Osteocyte (in vitro differentiated cells): ENCODE measurements at regions not wholly inside any gene's neighbourhood (a gene's known extent, or its start where the extent isn't known, plus 50 kb on each side); places are given as distances from the start of the nearest gene placed in this dataset.

Experiments used
- DNase-seq: peaks from one replicate; pipeline ENCODE4 v3.0.0; 2021; ENCODE audit warnings: mixed read lengths; ENCODE audit not compliant: unreplicated experiment; ENCODE audit errors: extremely low spot score
- H3K27ac Mint-ChIP-seq: one replicate; pipeline ENCODE4 v1.8.0; 2021; ENCODE audit warnings: mild to moderate bottlenecking, mixed read lengths; ENCODE audit not compliant: unreplicated experiment
- H3K27me3 Mint-ChIP-seq: one replicate; pipeline ENCODE4 v1.8.0; 2021; ENCODE audit warnings: mixed read lengths; ENCODE audit not compliant: unreplicated experiment
- H3K36me3 Mint-ChIP-seq: one replicate; pipeline ENCODE4 v1.8.0; 2021; ENCODE audit warnings: mixed read lengths; ENCODE audit not compliant: unreplicated experiment
- H3K4me1 Mint-ChIP-seq: one replicate; pipeline ENCODE4 v1.8.0; 2021; ENCODE audit warnings: mixed read lengths; ENCODE audit not compliant: unreplicated experiment
- H3K4me3 Mint-ChIP-seq: one replicate; pipeline ENCODE4 v1.8.0; 2021; ENCODE audit warnings: mild to moderate bottlenecking, moderate library complexity, mixed read lengths; ENCODE audit not compliant: unreplicated experiment
- H3K9me3 Mint-ChIP-seq: one replicate; pipeline ENCODE4 v1.8.0; 2021; ENCODE audit warnings: mixed read lengths; ENCODE audit not compliant: unreplicated experiment
- CTCF ChIP-seq: fragments of 200-600 bp; sonication (generic); IDR thresholded peaks from 2 replicates; pipeline ENCODE4 v1.5.0; 2021; ENCODE audit warnings: antibody characterized with exemption, mild to moderate bottlenecking, moderate library complexity

GRCh38 chr10:36033808-36034207, 391.7 kb upstream of the FZD8 start:
- DNase-seq = no peak
- H3K4me3 Mint-ChIP-seq = no peak overlapping the region
- H3K27me3 Mint-ChIP-seq = peaks cover 2% of the 10 kb centered on the region
- no peaks in the 10 kb centered on the region for H3K36me3 Mint-ChIP-seq
- H3K4me1 Mint-ChIP-seq = peaks cover 7% of the 10 kb centered on the region
- TF ChIP-seq CTCF = no peak
- H3K9me3 Mint-ChIP-seq = no peaks in the 10 kb centered on the region
- no peak overlapping the region for H3K27ac Mint-ChIP-seq

GRCh38 chr10:36030516-36030915, 388.4 kb upstream of the FZD8 start:
- H3K4me3 Mint-ChIP-seq = no peak overlapping the region
- no peak for DNase-seq
- H3K4me1 Mint-ChIP-seq = peaks cover 4% of the 10 kb centered on the region
- no peaks in the 10 kb centered on the region for H3K36me3 Mint-ChIP-seq
- H3K27me3 Mint-ChIP-seq = peaks cover 2% of the 10 kb centered on the region
- no peak for TF ChIP-seq CTCF
- no peaks in the 10 kb centered on the region for H3K9me3 Mint-ChIP-seq
- H3K27ac Mint-ChIP-seq = no peak overlapping the region

GRCh38 chr10:36026656-36027390, 384.7 kb upstream of the FZD8 start:
- no peak for TF ChIP-seq CTCF
- Mint-ChIP-seq H3K4me3 (no peak overlapping the region), H3K27ac (no peak overlapping the region)

GRCh38 chr10:36026081-36026480, 384.0 kb upstream of the FZD8 start:
- Mint-ChIP-seq H3K27me3 (no peaks in the 10 kb centered on the region), H3K4me3 (no peak overlapping the region), H3K9me3 (no peaks in the 10 kb centered on the region), H3K27ac (no peak overlapping the region), H3K4me1 (peaks cover 7% of the 10 kb centered on the region), H3K36me3 (no peaks in the 10 kb centered on the region)
- no peak for TF ChIP-seq CTCF
- no peak for DNase-seq

More at GRCh38 chr10:36026656-36027390, 384.7 kb upstream of the FZD8 start:
- no peaks in the 10 kb centered on the region for H3K9me3 Mint-ChIP-seq
- H3K27me3 Mint-ChIP-seq = no peaks in the 10 kb centered on the region
- no peak for DNase-seq
- peaks cover 7% of the 10 kb centered on the region for H3K4me1 Mint-ChIP-seq
- no peaks in the 10 kb centered on the region for H3K36me3 Mint-ChIP-seq

GRCh38 chr10:36023939-36024338, 381.8 kb upstream of the FZD8 start:
- Mint-ChIP-seq H3K27me3 (no peaks in the 10 kb centered on the region), H3K9me3 (no peaks in the 10 kb centered on the region), H3K27ac (peak overlapping the region; percentile 65), H3K4me1 (peaks cover 9% of the 10 kb centered on the region), H3K4me3 (no peak overlapping the region), H3K36me3 (no peaks in the 10 kb centered on the region)
- no peak for TF ChIP-seq CTCF
- no peak for DNase-seq
